ENCODE measurements at regions not wholly inside any gene's neighbourhood (a gene's known extent, or its start where the extent isn't known, plus 50 kb on each side); places are given as distances from the start of the nearest gene placed in this dataset.

GRCh38 chr2:216923706-216924105 lies 63.8 kb upstream of the TNP1 start:
- no peak overlapping the region for H3K27ac ChIP-seq
- TF ChIP-seq CTCF (IDR thresholded peaks at IDR 0.05) (no peak), ZFX (IDR thresholded peaks at IDR 0.05; ENCODE audit: borderline replicate concordance) (no peak)

- no peak overlapping the region for H3K27ac ChIP-seq
- TF ChIP-seq ZFX (IDR thresholded peaks at IDR 0.05; ENCODE audit: borderline replicate concordance) (no peak), CTCF (IDR thresholded peaks at IDR 0.05) (no peak)
Observed at GRCh38 chr2:216922175-216922780, 62.4 kb upstream of the TNP1 start.

- H3K27ac ChIP-seq = no peak overlapping the region
- no peak for TF ChIP-seq ZFX (IDR thresholded peaks at IDR 0.05; ENCODE audit: borderline replicate concordance)
- no peak for TF ChIP-seq CTCF (IDR thresholded peaks at IDR 0.05)
Observed at GRCh38 chr2:216920937-216921456, 61.1 kb upstream of the TNP1 start.

- no peak overlapping the region for H3K27ac ChIP-seq
- TF ChIP-seq ZFX (IDR thresholded peaks at IDR 0.05; ENCODE audit: borderline replicate concordance) (no peak), CTCF (IDR thresholded peaks at IDR 0.05) (no peak)
Observed at GRCh38 chr2:216920143-216920876, 60.4 kb upstream of the TNP1 start.

- TF ChIP-seq CTCF (IDR thresholded peaks at IDR 0.05) (no peak), ZFX (IDR thresholded peaks at IDR 0.05; ENCODE audit: borderline replicate concordance) (no peak)
- no peak overlapping the region for H3K27ac ChIP-seq
Observed at GRCh38 chr2:216918088-216918680, 58.3 kb upstream of the TNP1 start.

- H3K27ac ChIP-seq = no peak overlapping the region
- TF ChIP-seq CTCF (IDR thresholded peaks at IDR 0.05) (no peak), ZFX (IDR thresholded peaks at IDR 0.05; ENCODE audit: borderline replicate concordance) (no peak)
Observed at GRCh38 chr2:216916956-216917650, 57.2 kb upstream of the TNP1 start.
